GM20000 (cell line): ENCODE measurements at regions not wholly inside any gene's neighbourhood (a gene's known extent, or its start where the extent isn't known, plus 50 kb on each side); places are given as distances from the start of the nearest gene placed in this dataset.

Experiments
- DNase-seq: peaks from one replicate; pipeline ENCODE4 v3.0.0; 2012; ENCODE audit warnings: low spot score
- CTCF ChIP-seq: IDR thresholded peaks from 2 replicates; pipeline ENCODE4 v1.5.1; 2012; ENCODE audit warnings: mild to moderate bottlenecking, control low read depth; ENCODE audit errors: extremely low read depth, missing control alignments

DNA sequence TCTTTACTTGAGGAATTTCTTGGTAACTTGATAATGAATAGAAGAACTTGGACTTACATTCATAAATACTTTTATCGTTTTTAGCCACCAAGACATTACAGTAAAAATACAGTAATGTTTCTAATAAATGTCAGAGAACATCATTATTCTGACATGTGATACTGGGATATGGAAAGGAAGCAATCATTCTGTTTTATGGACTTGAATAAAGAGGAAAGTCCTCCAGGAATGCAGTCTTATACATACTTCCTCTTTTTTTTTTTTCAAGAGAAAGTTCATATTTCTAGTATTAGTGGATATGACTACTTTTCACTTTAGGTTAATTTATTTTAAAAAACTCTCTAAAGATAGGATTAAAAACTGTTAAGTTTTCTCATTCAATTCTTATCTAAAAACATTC lies 220.0 kb upstream of the SEMA3C start:
- TF ChIP-seq CTCF: no peak

DNA sequence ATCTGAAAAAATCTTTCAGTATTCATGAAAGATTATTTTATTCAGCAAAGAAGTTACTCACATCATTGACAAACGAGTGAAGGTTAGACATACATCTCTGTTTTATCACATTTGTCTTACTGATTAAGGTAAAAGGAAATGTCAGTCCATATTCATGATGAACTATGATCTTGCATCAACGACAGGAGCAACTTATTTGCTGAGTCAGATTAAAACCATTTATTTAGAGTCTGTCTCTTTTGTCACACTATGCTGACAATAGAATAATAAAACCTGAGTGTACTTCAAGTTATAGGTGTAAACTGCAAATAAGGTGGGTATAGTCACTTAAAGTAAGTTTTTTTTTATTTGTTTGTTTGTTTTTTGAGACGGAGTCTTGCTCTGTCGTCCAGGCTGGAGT lies 216.5 kb upstream of the SEMA3C start:
- DNase-seq: no peak
- TF ChIP-seq CTCF: no peak

More for the DNA sequence above, 220.0 kb upstream of the SEMA3C start:
- no peak for DNase-seq

DNA sequence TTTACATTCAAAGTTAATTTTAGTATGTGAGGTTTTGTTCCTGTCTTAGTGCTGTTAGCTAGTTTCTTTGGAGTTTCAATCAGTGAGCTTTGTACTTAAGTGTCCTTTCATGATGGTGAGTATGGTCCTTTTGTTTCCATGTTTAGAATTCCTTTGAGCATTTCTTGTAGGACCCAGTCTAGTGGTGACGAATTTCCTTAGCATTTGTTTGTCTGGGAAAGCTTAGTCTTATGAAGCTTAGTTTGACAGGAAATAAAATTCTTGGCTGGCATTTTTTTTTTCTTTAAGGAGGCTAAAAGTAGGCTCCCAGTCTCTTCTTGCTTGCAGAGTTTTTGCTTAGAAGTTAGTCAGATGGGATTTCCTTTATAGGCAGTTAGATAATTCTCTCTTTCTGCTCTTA lies 209.2 kb upstream of the SEMA3C start:
- no peak for TF ChIP-seq CTCF
- no peak for DNase-seq

DNA sequence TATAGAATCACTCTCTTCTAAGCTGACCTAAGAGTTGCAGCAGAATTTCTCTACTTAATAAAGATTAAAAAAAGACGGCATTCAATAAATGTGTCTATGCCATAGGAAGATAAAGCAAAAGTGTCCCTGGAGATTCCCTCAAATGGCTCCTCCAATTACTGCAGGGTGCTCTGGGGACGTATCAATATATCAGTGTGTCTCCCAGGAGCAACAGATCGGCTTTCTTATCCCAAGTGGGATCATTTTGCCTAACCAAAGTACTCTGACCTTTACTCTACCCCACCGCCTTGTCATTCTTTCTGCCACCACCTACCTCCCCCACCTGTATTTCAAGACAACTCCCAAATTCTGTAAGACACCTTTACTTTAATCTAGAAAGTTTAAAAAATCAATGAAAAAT lies 202.0 kb upstream of the SEMA3C start:
- DNase-seq: no peak
- no peak for TF ChIP-seq CTCF

- DNase-seq: no peak
- no peak for TF ChIP-seq CTCF
Measured at GRCh38 chr7:81120111-81120510, 201.3 kb upstream of the SEMA3C start.

- no peak for TF ChIP-seq CTCF
- no peak for DNase-seq
Measured at GRCh38 chr7:81114633-81115032, 195.8 kb upstream of the SEMA3C start.

DNA sequence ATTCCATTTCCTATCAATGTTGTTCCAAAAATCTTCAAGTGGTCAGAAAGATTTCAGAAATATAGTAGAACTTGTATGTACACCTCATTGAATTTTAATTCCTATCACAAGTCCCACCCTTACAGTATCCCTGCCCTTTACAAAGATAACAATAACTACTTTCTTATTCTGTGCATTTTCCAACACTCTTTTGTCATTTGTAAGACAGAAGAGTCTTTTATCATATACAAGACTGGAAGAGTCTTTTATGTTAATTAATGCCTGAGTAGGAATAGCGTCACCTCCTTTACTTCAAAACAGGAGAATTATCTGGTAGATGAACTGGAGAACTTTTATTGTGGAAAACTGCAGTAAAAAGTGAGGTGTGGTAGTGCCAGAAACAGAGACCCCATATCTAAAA lies 193.9 kb upstream of the SEMA3C start:
- no peak for TF ChIP-seq CTCF

More for the DNA sequence above, 193.9 kb upstream of the SEMA3C start:
- no peak for DNase-seq
